Keratinocyte (primary cell): ENCODE measurements at regions not wholly inside any gene's neighbourhood (a gene's known extent, or its start where the extent isn't known, plus 50 kb on each side); places are given as distances from the start of the nearest gene placed in this dataset.

Experiments used
- DNase-seq: peaks from one replicate; pipeline ENCODE4 v3.0.0-alpha.2; 2011; ENCODE audit warnings: low read depth, missing footprints, low spot score
- FAIRE-seq: peaks from 2 replicates; lab custom pipeline; 2011; peaks lifted over from hg19 to GRCh38; lab: Jason Lieb, UNC
- H2AFZ ChIP-seq: 2 replicates; pipeline ENCODE4 v1.6.0; 2012; ENCODE audit warnings: low read length, control low read depth, inconsistent platforms; ENCODE audit not compliant: control insufficient read depth
- H3K27ac ChIP-seq: 2 replicates; pipeline ENCODE4 v1.5.1; 2011; ENCODE audit warnings: low read length; ENCODE audit not compliant: control insufficient read depth, insufficient read depth
- H3K27me3 ChIP-seq: 3 replicates; pipeline ENCODE4 v1.6.0; 2011; ENCODE audit warnings: low read length; ENCODE audit not compliant: control insufficient read depth, insufficient read depth; ENCODE audit errors: extremely low read depth
- H3K36me3 ChIP-seq, 2 experiments: 2 replicates in 1 of 2; 3 replicates in 1 of 2; pipeline ENCODE4 v1.5.1; 2011; ENCODE audit warnings: low read length in 2 of 2, mild to moderate bottlenecking in 1 of 2; ENCODE audit not compliant: control insufficient read depth in 2 of 2, insufficient read depth in 2 of 2; ENCODE audit errors: extremely low read depth in 1 of 2
- H3K4me1 ChIP-seq: 3 replicates; pipeline ENCODE4 v1.5.1; 2011; ENCODE audit warnings: low read length; ENCODE audit not compliant: control insufficient read depth, insufficient read depth; ENCODE audit errors: extremely low read depth
- H3K4me2 ChIP-seq: 3 replicates; pipeline ENCODE4 v1.6.0; 2011; ENCODE audit warnings: low read depth, low read length; ENCODE audit not compliant: control insufficient read depth, insufficient read depth; ENCODE audit errors: extremely low read depth
- H3K4me3 ChIP-seq, 3 experiments: fragments of 200-600 bp in 1 of 3; sonication (generic) in 1 of 3; 2 replicates in 2 of 3; 3 replicates in 1 of 3; pipeline ENCODE4 v1.5.1; 2011 to 2016; ENCODE audit warnings: low read length in 3 of 3, mild to moderate bottlenecking in 3 of 3, control low read depth in 2 of 3, inconsistent platforms in 1 of 3, low read depth in 1 of 3, mixed read lengths in 1 of 3, mixed run types in 1 of 3, moderate library complexity in 1 of 3; ENCODE audit not compliant: control insufficient read depth in 2 of 3, insufficient read depth in 2 of 3; ENCODE audit errors: extremely low read depth in 1 of 3
- H3K79me2 ChIP-seq: 2 replicates; pipeline ENCODE4 v1.6.0; 2012; ENCODE audit warnings: low read length; ENCODE audit not compliant: control insufficient read depth, insufficient read depth
- H3K9ac ChIP-seq: 3 replicates; pipeline ENCODE4 v1.6.0; 2011; ENCODE audit warnings: low read length; ENCODE audit not compliant: control insufficient read depth, insufficient read depth; ENCODE audit errors: extremely low read depth
- H3K9me1 ChIP-seq: 3 replicates; pipeline ENCODE4 v1.6.0; 2011; ENCODE audit warnings: low read length; ENCODE audit not compliant: control insufficient read depth, insufficient read depth; ENCODE audit errors: extremely low read depth
- H3K9me3 ChIP-seq: 2 replicates; pipeline ENCODE4 v1.5.1; 2012; ENCODE audit warnings: low read depth, low read length; ENCODE audit not compliant: control insufficient read depth
- H4K20me1 ChIP-seq: 3 replicates; pipeline ENCODE4 v1.6.0; 2011; ENCODE audit warnings: low read length; ENCODE audit not compliant: control insufficient read depth, insufficient read depth; ENCODE audit errors: extremely low read depth
- CTCF ChIP-seq, 3 experiments: IDR thresholded peaks in 1 of 3; conservative IDR thresholded peaks in 1 of 3; optimal IDR thresholded peaks in 1 of 3; 2 replicates in 2 of 3; 3 replicates in 1 of 3; pipeline versions ENCODE3 to v1.5.1; 2011; ENCODE audit warnings: low read length in 3 of 3, mild to moderate bottlenecking in 3 of 3, moderate library complexity in 2 of 3, control low read depth in 1 of 3, inconsistent platforms in 1 of 3; ENCODE audit not compliant: insufficient read depth in 2 of 3; ENCODE audit errors: extremely low read depth in 1 of 3
- EZH2 ChIP-seq: IDR thresholded peaks from one replicate; pipeline ENCODE4 v1.6.1; 2012; ENCODE audit warnings: inconsistent platforms, mild to moderate bottlenecking, low read length, moderate library complexity
- dilution Hi-C: fragments of 300-500 bp; cut with MboI; formaldehyde crosslinking; loops from one replicate; pipeline ENCODE4 v1.7.0; 2020; ENCODE audit warnings: low sequenced_read_pairs; ENCODE audit not compliant: extremely low pct_ligation_motif_present

- Histone ChIP-seq H3K36me3 (no peaks in the 10 kb centered on the region), H2AFZ (no peak overlapping the region), H3K9me3 (no peaks in the 10 kb centered on the region), H3K4me2 (peak overlapping the region; percentile 28), H3K9me1 (no peaks in the 10 kb centered on the region), H3K27ac (peak overlapping the region; percentile 53), H3K27me3 (no peaks in the 10 kb centered on the region), H3K9ac (no peak overlapping the region), H3K79me2 (no peaks in the 10 kb centered on the region), H3K4me3 (peak overlapping the region in 1 of 3 experiments; percentile 30), H4K20me1 (no peaks in the 10 kb centered on the region), H3K4me1 (peaks cover 38% of the 10 kb centered on the region)
- FAIRE-seq, result peak; percentile 98
- TF ChIP-seq CTCF (optimal IDR thresholded peaks at IDR 0.05 in 1 of 3, IDR thresholded peaks at IDR 0.05 in 1 of 3, conservative IDR thresholded peaks at IDR 0.05 in 1 of 3; ENCODE audit: extremely low read depth in 1 of 3, insufficient read depth in 2 of 3, low read length in 3 of 3) (no peak), EZH2 (no peak)
- dilution Hi-C loops, result no loop called here
- DNase-seq, result peak; percentile 60
Measured at GRCh38 chr2:150570712-150571111, 83.2 kb upstream of the RND3 start.

- FAIRE-seq (no peak), DNase-seq (no peak)
- Histone ChIP-seq H3K27ac (no peak overlapping the region), H3K4me2 (no peak overlapping the region), H4K20me1 (no peaks in the 10 kb centered on the region), H3K4me3 (no peak overlapping the region), H3K79me2 (no peaks in the 10 kb centered on the region), H3K9me3 (no peaks in the 10 kb centered on the region), H3K9me1 (no peaks in the 10 kb centered on the region), H3K27me3 (no peaks in the 10 kb centered on the region), H3K4me1 (peaks cover 38% of the 10 kb centered on the region), H2AFZ (no peak overlapping the region), H3K9ac (no peak overlapping the region), H3K36me3 (no peaks in the 10 kb centered on the region)
- TF ChIP-seq CTCF (optimal IDR thresholded peaks at IDR 0.05 in 1 of 3, IDR thresholded peaks at IDR 0.05 in 1 of 3, conservative IDR thresholded peaks at IDR 0.05 in 1 of 3; ENCODE audit: extremely low read depth in 1 of 3, insufficient read depth in 2 of 3, low read length in 3 of 3) (no peak), EZH2 (no peak)
- dilution Hi-C loops, result no loop called here
Measured at GRCh38 chr2:150569761-150570160, 82.3 kb upstream of the RND3 start.
